A172 (cell line): ENCODE measurements at regions not wholly inside any gene's neighbourhood (a gene's known extent, or its start where the extent isn't known, plus 50 kb on each side); places are given as distances from the start of the nearest gene placed in this dataset.

ENCODE experiments used
- DNase-seq: peaks from one replicate; pipeline ENCODE4 v3.0.0-alpha.2; 2015; ENCODE audit warnings: low spot score

- DNase-seq = no peak
Measured at GRCh38 chr3:94258851-94259250, 196.0 kb downstream of the NSUN3 start.

- no peak for DNase-seq
Measured at GRCh38 chr3:94259291-94259690, 196.4 kb downstream of the NSUN3 start.

GRCh38 chr3:94269763-94270162 is 206.9 kb downstream of the NSUN3 start:
- no peak for DNase-seq

DNA sequence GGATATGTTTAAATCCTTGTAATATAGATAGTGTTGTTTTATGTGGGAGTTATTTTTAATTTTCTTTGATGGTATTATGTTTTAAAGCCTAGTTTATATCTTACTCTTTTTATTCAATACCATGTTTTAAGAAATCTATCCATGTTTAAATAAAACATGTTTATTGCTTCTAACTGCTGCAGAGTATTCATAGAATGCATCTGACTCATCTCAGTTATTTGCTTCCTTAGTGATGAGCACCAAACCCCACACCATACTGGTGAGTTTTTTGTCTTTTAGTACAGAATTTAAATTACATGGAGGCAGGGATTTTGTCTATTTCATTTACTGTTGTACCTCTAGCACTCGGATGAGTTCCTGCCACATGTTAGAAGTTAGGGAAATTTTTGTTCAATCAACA is 209.2 kb downstream of the NSUN3 start:
- DNase-seq = no peak

DNA sequence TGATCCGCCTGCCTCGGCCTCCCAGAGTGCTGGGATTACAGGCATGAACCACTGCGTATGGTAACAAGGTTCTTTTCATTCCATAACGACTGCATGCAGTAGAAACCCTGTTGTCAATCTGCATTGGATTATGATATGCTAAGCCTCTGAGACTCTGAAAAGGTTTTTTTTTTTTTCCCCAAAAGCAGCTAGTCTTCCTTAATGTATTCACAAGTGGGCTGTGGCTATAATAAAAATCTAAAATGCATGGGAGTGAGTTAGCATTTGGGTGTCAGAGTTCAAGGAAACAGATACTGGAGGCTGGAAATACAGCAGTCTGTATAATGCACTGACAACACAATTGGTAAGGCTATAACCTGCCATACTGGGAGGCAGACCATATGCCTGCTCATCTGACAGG is 218.1 kb downstream of the NSUN3 start:
- DNase-seq = no peak

DNA sequence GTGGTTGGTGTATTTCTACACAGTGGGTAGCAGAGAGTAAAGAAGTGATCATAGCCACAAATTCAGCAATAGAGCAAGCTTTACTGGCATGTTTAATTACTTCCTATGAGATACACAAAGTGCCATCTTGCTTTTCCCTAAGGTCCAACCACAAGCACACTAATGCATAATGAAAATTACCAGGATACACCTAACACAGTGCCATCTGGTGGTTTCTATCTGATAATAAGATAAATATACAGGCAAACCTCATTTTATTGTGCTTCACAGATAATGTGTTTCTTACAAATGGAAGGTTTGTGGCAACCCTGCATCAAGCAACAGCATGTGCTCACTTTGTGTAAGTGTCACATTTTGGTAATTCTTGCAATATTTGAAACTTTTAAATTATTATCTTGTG is 223.0 kb downstream of the NSUN3 start:
- DNase-seq = peak; percentile 27

GRCh38 chr3:94291686-94292085 is 228.8 kb downstream of the NSUN3 start:
- no peak for DNase-seq

DNA sequence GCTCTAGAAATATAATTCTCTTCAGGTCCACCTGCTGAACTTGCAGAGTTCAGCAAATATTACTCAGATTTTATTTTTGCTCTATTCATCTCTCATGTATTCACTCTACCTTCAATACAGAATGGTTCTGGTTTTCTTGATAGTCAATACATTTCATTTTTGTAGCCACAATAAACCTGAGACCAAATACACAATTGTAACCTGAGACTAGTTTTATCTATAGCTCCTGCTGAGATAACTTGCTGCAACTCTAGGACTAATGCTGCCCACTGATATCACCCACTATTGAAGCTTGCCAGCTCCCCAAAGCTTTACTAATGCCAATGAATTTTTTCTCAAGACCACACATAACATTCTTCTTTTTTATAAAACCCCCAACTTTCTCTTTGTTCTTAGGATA is 229.3 kb downstream of the NSUN3 start:
- DNase-seq = no peak

- peak; percentile 11 for DNase-seq
Measured at GRCh38 chr3:94293793-94294195, 230.9 kb downstream of the NSUN3 start.

GRCh38 chr3:94294806-94295205 is 231.9 kb downstream of the NSUN3 start:
- no peak for DNase-seq

DNA sequence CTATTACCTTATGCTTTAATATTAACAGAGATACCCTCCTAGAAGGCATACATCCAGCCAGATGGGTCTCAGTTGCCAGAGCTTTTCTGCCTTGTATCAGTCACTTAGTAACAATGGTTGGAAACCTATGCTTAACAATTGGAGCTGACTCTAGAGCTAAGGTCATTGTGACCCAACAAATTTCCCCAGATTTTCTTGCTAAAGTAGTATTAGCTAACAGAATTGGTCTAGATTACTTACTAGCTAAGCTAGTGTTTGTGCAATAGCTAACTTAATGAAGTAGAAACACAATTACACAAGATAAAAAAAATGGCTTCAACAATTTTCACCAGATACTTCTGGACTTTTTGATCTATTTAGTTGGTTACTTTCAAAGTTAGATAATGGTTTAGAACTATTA is 236.9 kb downstream of the NSUN3 start:
- DNase-seq = no peak

GRCh38 chr3:94301366-94301765 is 238.5 kb downstream of the NSUN3 start:
- DNase-seq = no peak

GRCh38 chr3:94303266-94303665 is 240.4 kb downstream of the NSUN3 start:
- DNase-seq = no peak

- peak; percentile 3 for DNase-seq
Measured at GRCh38 chr3:94303897-94304296, 241.0 kb downstream of the NSUN3 start.

- no peak for DNase-seq
Measured at GRCh38 chr3:94304954-94305353, 242.1 kb downstream of the NSUN3 start.

DNA sequence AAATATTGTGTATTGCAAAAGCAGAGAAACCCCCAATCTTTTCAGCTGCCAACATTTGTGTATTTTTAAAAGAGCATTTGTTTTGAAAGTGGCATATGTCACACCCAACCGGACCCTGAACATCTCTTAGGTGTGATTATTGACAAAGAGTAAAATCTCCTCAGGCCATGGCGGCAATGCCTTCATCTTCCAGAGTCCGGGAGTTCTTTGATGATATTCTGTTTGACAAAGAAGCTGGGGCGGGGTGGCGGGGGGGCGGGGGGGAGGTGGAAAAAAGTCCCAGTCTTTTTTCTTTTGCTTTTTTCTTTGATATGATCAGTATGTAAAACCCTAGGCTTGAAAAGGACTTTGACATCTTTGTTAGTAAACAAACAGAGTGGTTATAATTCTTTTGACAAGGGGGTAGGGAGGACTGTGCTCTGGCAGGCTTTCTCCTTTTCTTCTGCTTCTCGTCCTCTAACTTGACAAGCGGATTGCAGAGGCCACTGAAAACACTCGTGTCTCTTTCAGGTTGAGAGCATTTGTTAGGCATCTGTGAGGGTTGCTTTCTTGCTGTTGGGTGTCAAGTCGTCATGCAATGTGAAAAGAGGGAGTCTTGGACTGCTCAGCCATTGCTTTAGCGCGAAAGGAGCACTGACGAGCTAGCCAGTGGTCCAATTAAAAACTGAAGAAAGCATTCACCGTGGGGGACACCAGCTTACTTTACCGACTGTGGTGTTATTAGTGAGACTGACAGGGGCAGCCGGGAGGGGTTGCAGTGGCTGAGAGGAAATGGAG is 243.2 kb downstream of the NSUN3 start:
- no peak for DNase-seq

- peak; percentile 16 for DNase-seq
Measured at GRCh38 chr3:94307588-94307987, 244.7 kb downstream of the NSUN3 start.

DNA sequence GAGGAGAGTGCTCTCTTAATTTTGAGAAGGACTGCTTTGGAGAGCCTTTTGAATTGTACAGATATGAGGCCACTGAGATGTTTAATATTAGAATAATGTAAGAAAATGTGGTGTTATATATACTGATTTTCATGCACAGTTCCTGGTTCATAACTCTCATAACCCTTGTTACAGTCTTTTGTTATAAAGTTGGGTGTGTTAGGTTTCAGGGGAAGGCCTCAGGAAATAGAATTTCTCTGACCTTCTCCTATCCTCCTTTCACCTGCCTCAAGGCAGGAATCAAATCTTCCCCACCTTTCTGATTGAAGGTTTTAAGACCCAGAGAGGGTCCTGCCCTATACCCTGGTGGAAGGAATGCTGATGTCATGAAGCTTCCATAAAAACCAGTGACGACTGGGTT is 245.9 kb downstream of the NSUN3 start:
- DNase-seq = no peak

GRCh38 chr3:94310341-94311135 is 247.7 kb downstream of the NSUN3 start:
- no peak for DNase-seq

- no peak for DNase-seq
Measured at GRCh38 chr3:94311651-94312050, 248.8 kb downstream of the NSUN3 start.

DNA sequence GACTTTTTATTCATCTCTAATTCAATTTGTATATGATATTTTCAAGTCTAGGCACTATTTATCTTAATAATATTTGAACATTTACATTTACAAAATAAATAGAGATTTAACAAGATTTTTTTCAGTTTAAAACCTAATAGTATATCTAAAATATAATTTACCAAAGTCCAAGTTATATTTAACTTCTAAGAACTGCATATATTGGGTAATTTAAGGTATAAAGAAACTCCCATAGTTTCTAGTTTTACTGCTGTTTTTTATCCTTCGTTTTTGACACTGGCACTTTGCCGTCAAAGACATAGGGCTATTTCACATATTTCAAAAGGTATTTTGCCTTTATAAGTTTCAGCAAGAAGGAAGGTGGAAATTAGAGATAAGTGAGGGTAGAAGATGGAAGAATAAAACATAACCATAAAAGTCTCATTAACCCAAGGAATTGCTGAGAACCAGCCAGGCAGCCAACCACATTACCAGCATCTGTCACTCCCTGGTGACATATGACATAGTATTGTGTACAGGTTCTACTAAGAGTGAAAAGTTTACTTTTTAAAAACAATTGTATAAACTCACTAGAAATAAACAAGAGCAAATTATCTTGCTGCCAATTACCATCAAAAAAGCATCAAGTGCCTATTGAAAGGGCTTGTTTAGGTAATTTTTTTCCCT is 251.5 kb downstream of the NSUN3 start:
- no peak for DNase-seq

DNA sequence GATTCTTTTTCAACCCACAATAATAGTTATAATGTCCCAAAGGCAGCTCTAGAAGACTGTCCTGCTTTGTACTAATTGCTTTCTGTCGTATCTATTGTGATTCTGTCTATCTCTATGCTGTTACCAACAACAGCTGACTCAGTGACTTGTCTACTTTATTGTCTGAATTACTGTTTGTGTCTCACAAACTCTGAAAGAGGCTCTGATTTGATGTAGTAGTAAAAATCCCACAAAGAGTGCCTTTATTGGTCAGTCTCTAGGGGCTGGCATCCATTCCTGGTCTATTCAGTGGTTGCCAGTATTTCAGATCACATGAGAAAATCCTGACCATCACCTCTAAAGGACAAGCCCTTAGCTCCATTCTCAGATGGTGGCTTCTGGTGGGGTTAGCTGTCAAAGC is 254.2 kb downstream of the NSUN3 start:
- DNase-seq = no peak

DNA sequence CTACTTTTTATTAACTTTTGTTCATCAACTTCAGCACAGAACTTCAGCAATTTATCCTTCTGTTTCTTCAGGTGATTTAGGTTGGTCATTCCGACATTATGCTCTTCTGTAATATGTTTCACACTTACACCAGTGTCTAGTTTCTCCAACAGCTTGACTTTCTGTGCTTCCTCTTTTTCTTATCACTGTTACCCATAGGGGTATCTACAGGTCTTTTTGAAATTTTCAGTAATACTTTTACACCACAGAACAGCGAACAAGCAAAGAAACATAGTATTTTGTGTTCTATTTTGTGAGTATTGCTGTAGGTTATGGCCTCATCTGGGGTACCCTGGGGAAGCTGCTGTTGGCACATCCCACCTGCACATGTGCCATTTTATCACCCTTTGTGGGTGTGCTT is 260.7 kb downstream of the NSUN3 start:
- DNase-seq = no peak
